GM21786 (cell line): ENCODE measurements at regions not wholly inside any gene's neighbourhood (a gene's known extent, or its start where the extent isn't known, plus 50 kb on each side); places are given as distances from the start of the nearest gene placed in this dataset.
"Not testable (repeated sequence)": the region's sequence is repeated elsewhere in the genome, so short reads cannot be mapped to it uniquely, and the experiment has no call there.

Experiments used
- ATAC-seq: cut with Tn5 transposase; IDR thresholded peaks from one replicate; pipeline ENCODE4 v1.9.1; 2021; ENCODE audit not compliant: unreplicated experiment

DNA sequence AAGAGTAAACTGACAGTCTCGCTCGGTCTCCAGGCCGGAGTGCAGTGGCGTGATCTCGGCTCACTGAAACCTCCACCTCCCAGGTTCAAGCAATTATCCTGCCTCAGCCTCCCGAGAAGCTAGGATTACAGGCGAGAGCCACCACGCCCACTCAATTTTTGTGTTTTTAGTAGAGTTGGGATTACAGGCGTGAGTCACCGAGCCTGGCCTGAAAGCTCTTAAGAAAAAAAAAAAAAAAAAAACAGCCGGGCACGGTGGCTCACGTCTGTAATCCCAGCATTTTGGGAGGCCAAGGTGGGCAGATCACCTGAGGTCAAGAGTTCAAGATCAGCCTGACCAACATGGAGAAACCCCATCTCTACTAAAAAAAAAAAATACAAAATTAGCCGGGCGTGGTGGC lies 55.3 kb upstream of the THOC2 start:
- ATAC-seq: not testable (repeated sequence)

GRCh38 chrX:123788744-123789143 lies 55.9 kb upstream of the THOC2 start:
- ATAC-seq: no peak

DNA sequence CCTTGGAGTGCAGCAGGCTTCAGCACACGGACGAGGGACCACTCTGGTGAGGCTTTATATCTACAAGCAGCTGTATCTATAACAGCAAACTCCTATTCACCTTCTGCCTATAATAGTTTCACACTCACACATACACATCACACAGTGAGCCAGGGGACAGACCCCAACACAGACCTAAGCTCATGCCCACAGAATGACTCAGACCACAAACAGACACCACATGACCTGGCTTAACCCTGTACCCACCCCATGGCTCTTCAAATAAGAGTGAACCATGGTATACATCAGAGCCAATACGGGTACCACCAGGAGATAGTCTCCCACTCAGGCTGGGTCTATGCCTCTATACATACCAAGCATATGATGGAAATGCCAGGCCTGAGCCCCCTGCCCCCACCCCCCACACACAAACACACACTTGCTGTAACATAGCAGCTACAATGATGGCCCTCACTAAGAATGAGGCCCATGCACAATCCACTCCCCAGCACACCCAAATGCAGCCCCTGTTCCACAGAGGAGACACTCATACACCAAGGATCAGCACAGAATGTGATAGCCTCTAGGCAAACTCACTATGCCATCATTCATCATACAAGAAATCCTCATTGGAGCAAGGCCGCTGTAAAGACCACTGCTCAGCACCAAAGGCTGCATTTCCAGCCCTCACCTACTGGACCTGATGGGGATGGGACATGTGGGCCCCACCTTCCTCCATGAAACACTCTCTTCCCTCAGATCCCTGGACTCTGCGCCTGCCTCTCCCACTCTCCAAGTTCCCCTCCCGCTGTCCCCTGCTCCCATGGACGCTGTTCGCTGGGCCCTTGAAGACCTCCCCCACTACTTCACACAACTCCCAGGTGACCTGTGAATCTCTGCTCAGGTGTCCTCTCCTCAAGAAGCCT lies 62.1 kb upstream of the XIAP start:
- ATAC-seq: peak; percentile 51

GRCh38 chrX:123798706-123799430 lies 61.0 kb upstream of the XIAP start:
- ATAC-seq: not testable (repeated sequence)

- ATAC-seq: no peak
Measured at GRCh38 chrX:123801901-123802300, 58.0 kb upstream of the XIAP start.

- peak; percentile 72 for ATAC-seq
Measured at GRCh38 chrX:123803331-123803983, 56.4 kb upstream of the XIAP start.

DNA sequence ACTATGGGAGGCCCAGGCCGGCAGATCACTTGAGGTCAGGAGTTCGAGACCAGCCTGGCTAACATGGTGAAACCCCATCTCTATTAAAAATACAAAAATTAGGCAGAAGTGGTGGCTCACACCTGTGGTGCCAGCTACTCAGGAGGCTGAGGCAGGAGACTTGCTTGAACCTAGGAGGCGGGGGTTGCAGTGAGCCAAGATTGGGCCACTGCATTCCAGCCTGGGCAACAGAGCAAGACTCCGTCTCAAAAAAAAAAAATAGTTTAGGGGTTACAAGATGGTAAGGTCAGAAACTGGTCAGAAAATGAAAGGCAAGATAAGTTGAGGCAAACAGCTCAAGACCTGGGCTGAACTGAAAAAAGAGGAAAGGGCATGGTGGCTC lies 55.9 kb upstream of the XIAP start:
- not testable (repeated sequence) for ATAC-seq

- ATAC-seq: no peak
Measured at GRCh38 chrX:123807835-123808416, 51.9 kb upstream of the XIAP start.

DNA sequence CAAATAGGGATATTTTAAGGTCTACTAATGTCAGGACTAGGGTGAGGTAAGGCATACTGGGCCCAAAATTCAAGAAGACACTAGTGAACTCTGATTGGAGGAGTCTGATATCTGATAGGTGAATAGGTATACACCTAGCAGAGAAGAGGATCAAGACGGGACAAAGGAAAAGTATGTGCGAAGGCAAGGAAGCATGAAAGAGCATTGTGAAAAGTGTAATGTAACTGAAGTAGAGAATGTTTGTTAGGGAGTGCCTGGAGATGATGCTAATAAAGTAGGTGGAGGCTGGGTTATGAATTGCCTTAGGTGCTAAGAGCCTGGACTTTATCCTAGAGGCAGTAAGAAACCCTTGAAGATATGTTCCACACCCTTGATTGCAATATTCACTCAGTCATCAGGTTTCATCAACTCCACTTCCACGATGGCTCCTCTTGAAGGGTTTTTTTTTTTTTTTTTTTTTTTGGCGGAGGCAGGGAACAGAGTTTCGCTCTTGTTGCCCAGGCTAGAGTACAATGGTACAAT lies 49.9 kb upstream of the XIAP start:
- ATAC-seq: no peak
